ENCODE measurements at regions not wholly inside any gene's neighbourhood (a gene's known extent, or its start where the extent isn't known, plus 50 kb on each side); places are given as distances from the start of the nearest gene placed in this dataset.

DNA sequence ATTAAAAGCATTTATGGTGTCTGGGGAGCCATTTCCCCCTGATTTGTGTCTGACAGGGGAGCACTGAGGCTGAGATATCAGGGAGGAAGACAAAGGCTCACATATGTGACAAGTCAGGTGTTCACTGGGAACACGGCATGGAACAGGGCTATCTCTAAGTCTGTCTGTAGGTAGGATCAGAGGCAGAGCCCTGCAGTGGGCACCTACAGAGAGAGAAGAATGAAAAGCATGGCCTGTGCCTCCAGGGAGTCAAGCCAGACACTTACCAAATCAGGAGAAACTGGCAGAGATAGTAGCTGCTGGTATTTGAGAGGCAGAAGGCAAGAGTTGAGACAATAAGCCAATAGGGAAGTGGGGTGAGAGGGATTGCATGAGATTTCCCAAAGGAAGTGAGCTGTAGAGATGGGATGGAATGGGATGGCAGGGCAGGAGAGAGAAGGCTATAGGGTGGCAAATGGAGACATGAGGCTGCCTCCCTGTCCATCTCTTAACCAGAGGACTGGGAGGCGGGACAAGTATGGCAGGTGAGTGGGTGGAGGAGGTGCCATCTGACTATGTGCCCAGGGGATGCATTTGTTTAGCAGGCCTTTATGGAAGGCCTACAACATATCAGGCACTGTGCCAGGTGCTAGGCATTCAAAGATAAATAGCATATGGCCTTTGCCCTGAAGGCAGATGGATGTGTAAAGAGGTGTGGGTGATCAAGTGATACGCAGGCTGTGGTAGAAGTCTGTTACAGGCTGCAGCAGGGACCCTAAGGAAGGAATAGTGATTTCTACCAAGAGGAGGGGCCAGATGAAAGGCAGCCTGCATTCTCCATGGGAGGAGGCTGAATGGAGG is 136.2 kb upstream of the IPO9 start:
- DNase-seq (ENCODE audit: low spot score in 2 of 2), result no peak
- H3K27me3 ChIP-seq, result no peaks in the 10 kb centered on the region
- TF ChIP-seq POLR2AphosphoS5 (IDR thresholded peaks at IDR 0.05) (no peak), POLR2A (IDR thresholded peaks at IDR 0.05) (no peak)
- TF ChIP-seq, protein P1, sequence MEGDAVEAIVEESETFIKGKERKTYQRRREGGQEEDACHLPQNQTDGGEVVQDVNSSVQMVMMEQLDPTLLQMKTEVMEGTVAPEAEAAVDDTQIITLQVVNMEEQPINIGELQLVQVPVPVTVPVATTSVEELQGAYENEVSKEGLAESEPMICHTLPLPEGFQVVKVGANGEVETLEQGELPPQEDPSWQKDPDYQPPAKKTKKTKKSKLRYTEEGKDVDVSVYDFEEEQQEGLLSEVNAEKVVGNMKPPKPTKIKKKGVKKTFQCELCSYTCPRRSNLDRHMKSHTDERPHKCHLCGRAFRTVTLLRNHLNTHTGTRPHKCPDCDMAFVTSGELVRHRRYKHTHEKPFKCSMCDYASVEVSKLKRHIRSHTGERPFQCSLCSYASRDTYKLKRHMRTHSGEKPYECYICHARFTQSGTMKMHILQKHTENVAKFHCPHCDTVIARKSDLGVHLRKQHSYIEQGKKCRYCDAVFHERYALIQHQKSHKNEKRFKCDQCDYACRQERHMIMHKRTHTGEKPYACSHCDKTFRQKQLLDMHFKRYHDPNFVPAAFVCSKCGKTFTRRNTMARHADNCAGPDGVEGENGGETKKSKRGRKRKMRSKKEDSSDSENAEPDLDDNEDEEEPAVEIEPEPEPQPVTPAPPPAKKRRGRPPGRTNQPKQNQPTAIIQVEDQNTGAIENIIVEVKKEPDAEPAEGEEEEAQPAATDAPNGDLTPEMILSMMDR (IDR thresholded peaks at IDR 0.05), result no peak
- H3K4me1 ChIP-seq, result peaks cover 6 to 11% of the 10 kb centered on the region in 2 donors
- no peak overlapping the region for H3K27ac ChIP-seq
- no peak overlapping the region for H3K4me3 ChIP-seq
- H3K9me3 ChIP-seq, result no peaks in the 10 kb centered on the region
- no peaks in the 10 kb centered on the region for H3K36me3 ChIP-seq
- intact Hi-C loops (cut with DNase I; ENCODE audit: low total_unique reads), result no loop called here

DNA sequence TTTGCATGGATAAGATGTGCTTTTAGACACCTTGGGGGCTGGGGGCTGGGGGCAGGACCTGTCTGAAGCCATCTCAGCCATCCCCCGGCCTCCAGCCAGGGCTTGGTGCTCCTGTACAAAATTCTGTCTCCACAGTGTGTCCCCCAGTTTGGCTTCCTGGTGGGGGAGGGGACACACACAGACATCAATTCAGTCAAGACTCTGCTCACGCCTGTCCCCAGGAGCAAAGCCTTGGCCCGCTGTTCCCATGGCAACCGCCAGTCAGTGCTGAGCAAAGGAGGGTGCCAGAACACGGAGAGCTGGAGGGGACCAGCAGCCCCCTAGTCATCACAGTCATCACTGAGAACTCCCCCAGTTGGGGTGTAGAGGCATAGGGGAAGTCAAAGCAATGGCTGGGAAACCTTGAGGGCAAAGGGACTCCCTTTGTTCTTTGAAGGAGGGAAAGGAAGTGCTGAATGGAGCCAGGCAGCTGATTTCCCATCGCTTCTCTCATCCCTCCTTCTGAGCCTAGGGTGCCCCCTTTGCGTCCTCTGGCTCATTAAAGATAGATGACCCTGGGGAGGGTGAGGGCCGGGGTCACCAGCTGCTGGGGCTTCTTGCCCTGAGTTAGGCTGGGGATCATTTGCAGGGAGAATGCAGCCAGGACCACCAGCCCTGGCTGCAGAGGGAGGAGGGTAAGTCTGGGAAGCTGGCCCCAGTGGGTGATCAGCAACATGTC is 134.9 kb upstream of the IPO9 start:
- H3K27me3 ChIP-seq, result no peaks in the 10 kb centered on the region
- H3K4me1 ChIP-seq, result peaks cover 6 to 11% of the 10 kb centered on the region in 2 donors
- no peaks in the 10 kb centered on the region for H3K9me3 ChIP-seq
- no peak for TF ChIP-seq POLR2AphosphoS5 (IDR thresholded peaks at IDR 0.05)
- TF ChIP-seq POLR2A (IDR thresholded peaks at IDR 0.05), result no peak
- TF ChIP-seq, protein P1 (IDR thresholded peaks at IDR 0.05), result no peak
- H3K27ac ChIP-seq, result no peak overlapping the region
- intact Hi-C loops (cut with DNase I; ENCODE audit: low total_unique reads), result no loop called here
- no peaks in the 10 kb centered on the region for H3K36me3 ChIP-seq
- H3K4me3 ChIP-seq, result no peak overlapping the region
- DNase-seq (ENCODE audit: low spot score in 2 of 2), result no peak

DNA sequence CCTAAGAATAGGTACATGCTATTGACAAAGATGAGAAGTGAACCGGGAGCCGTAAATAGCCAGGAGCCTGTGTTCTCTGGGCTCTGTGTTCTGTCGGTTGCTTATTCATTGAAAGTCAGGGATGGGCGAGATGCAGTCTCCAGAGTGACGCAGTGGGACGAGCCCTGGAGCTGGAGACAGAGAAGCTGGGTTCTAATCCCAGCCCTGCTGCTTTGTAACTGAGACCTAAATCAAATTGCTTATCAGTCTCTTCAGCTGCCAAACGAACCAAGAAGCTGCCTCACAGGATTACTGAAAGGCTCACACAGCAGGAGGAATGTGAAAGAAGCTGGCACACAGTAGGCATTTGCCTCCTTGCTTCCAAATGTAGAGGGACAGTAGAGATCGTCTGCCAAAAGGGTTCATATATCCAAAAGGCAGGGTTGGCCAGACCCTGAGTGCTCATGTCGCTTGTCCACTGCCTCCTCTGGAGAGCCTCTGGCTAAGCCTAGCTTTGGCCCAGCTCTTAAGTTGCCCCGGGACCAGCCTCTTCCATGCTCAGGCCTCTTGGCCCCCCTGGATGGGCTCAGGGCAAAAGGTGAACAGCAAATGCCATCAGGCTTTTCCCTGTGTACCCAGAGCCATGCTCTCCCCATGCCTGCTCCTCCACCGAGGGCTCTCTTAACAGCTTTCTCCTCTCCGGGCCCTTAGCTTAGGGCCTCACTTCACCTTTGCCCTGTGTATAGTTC is 134.2 kb upstream of the IPO9 start:
- Histone ChIP-seq H3K9me3 (no peaks in the 10 kb centered on the region), H3K4me1 (peaks cover 6 to 11% of the 10 kb centered on the region in 2 donors), H3K4me3 (no peak overlapping the region), H3K27me3 (no peaks in the 10 kb centered on the region), H3K36me3 (no peaks in the 10 kb centered on the region), H3K27ac (no peak overlapping the region)
- DNase-seq (ENCODE audit: low spot score in 2 of 2), result no peak
- TF ChIP-seq POLR2AphosphoS5 (IDR thresholded peaks at IDR 0.05) (no peak), POLR2A (IDR thresholded peaks at IDR 0.05) (no peak)
- TF ChIP-seq, protein P1 (IDR thresholded peaks at IDR 0.05), result no peak
- intact Hi-C loops (cut with DNase I; ENCODE audit: low total_unique reads), result no loop called here

DNA sequence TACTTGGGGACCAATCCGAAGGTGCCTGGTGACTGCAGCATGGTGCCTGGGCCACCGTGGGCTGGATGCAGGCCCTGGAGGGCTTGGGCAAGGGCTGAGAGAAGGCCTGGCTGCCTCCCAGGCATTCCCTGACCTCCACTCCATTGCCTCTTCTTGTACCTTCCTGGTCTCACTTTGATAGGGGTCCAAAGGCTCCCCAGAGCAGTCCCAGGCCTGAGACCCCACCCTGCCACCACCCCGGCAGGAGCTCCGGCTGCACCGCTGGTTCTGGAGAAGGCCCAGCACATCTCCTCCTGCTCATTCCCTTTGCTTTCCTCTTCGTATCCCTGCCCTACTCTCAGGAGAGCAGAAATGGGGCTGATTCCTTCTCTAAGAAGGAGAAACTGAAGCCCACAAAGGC is 133.3 kb upstream of the IPO9 start:
- DNase-seq (ENCODE audit: low spot score in 2 of 2), result no peak
- H3K27me3 ChIP-seq, result no peaks in the 10 kb centered on the region
- H3K9me3 ChIP-seq, result no peaks in the 10 kb centered on the region
- peak overlapping the region in 1 of 2 donors; percentile 77 for H3K27ac ChIP-seq
- TF ChIP-seq POLR2AphosphoS5 (IDR thresholded peaks at IDR 0.05), result no peak
- TF ChIP-seq POLR2A (IDR thresholded peaks at IDR 0.05), result no peak
- TF ChIP-seq, protein P1 (IDR thresholded peaks at IDR 0.05), result no peak
- H3K36me3 ChIP-seq, result no peaks in the 10 kb centered on the region
- H3K4me3 ChIP-seq, result no peak overlapping the region
- intact Hi-C loops (cut with DNase I; ENCODE audit: low total_unique reads), result no loop called here
- H3K4me1 ChIP-seq, result peaks cover 6 to 11% of the 10 kb centered on the region in 2 donors
